Heart right ventricle (tissue), 16 donors: ENCODE measurements at regions not wholly inside any gene's neighbourhood (a gene's known extent, or its start where the extent isn't known, plus 50 kb on each side); places are given as distances from the start of the nearest gene placed in this dataset.
"Not testable (repeated sequence)": the region's sequence is repeated elsewhere in the genome, so short reads cannot be mapped to it uniquely, and the experiment has no call there.

Source experiments
- ATAC-seq, 8 donors: fragments of 200-7000 bp; cut with Tn5 transposase; one replicate each; pipeline ENCODE4 v1.9.1; 2020; ENCODE audit warnings: mild to moderate bottlenecking in 8 of 8, moderate library complexity in 8 of 8, moderate number of reproducible peaks in 1 of 8
- DNase-seq, 2 donors: peaks; one replicate each; pipeline ENCODE4 v3.0.0-alpha.2; 2020
- H3K27ac ChIP-seq, 10 donors: fragments of 200-600 bp; sonication (generic) in 2 of 10; one replicate each; pipeline versions ENCODE4 v1.5.0 to v1.8.0; 2020 to 2022; ENCODE audit warnings: mild to moderate bottlenecking in 3 of 10
- H3K27me3 ChIP-seq, 7 donors: fragments of 200-600 bp; one replicate each; pipeline ENCODE4 v1.8.0; 2021 to 2022; ENCODE audit warnings: mild to moderate bottlenecking in 2 of 7
- H3K36me3 ChIP-seq, 9 donors: fragments of 200-600 bp; sonication (generic) in 1 of 9; one replicate each; pipeline versions ENCODE4 v1.5.0 to v1.8.0; 2020 to 2022; ENCODE audit warnings: mild to moderate bottlenecking in 2 of 9
- H3K4me1 ChIP-seq, 9 donors: fragments of 200-600 bp; sonication (generic) in 1 of 9; one replicate each; pipeline versions ENCODE4 v1.5.0 to v1.8.0; 2020 to 2022; ENCODE audit warnings: mild to moderate bottlenecking in 4 of 9
- H3K4me3 ChIP-seq, 10 donors: fragments of 200-600 bp; sonication (generic) in 2 of 10; one replicate each; pipeline versions ENCODE4 v1.5.0 to v1.8.0; 2020 to 2022; ENCODE audit warnings: mild to moderate bottlenecking in 7 of 10, moderate library complexity in 2 of 10
- H3K9me3 ChIP-seq, 11 donors: fragments of 200-600 bp in 10 of 11; sonication (generic) in 2 of 11; one replicate each; pipeline versions ENCODE4 v1.5.0 to v1.8.0; 2013 to 2022; ENCODE audit warnings: mild to moderate bottlenecking in 2 of 11, control low read depth in 1 of 11, moderate library complexity in 1 of 11
- WGBS, 2 donors: extraction: QIAGEN DNeasy Blood & Tissue Kit; methylation state at CpG; one replicate each; pipeline ENCODE4 v1.1.7; 2013; ENCODE audit warnings: inconsistent platforms in 1 of 2; 5-methylcytosine and 5-hydroxymethylcytosine counted together
- intact Hi-C, 10 donors: fragments of 100-400 bp; cut with DNase I; formaldehyde crosslinking; loops; one replicate each; pipeline versions ENCODE4 v1.11.1 to v1.14.2; 2022
- TF ChIP-seq, protein P1 (sequence below), 9 donors: fragments of 200-600 bp; sonication (generic) in 2 of 9; IDR thresholded peaks; one replicate each; pipeline versions ENCODE4 v1.5.0 to v1.8.0; 2021 to 2022; ENCODE audit warnings: antibody characterized with exemption in 9 of 9, mild to moderate bottlenecking in 5 of 9, moderate library complexity in 1 of 9
- donor health status: Arrhythmogenic right ventricular cardiomyopathy.
- donor health status: ischemic (EF 13 %, LVEDD 7.1; RV severe dilation, severe dysfunction).
- donor health status: healthy with polysubstance abuse.
- donor health status: DM: no; HTN: yes; CAD: no.
- donor health status: DM: no; HTN: no; CAD: no.
- donor health status: ischemic (EF 25% LVEDD 6.9; RV normal size, moderate dysfunction).
- donor health status: ischemic (EF 25% LVEDD 5.7; RV mildly dilated, moderate dysfunction).
- donor health status: healthy.
- donor health status: DM: yes; HTN: yes; CAD: no.
- donor health status: Ischemic cardiomyopathy.
- donor health status: ischemic (EF 35%, LVEDD 5.7; RV mildly dilated, moderate dysfunction).
- donor health status: nonischemic (EF 11% LVEDD 7.7; RV severe dilation, severe dysfunction).
- donor health status: DM: yes; HTN: yes; CAD: no.
- donor health status: PGD.
- donor health status: ischemic (EF 29% LVEDD 5.4; RV normal size, mild dysfunction).
- donor health status: nonischemic (EF 23%, LVEDD 6.1; RV moderate dilation, normal function).

DNA sequence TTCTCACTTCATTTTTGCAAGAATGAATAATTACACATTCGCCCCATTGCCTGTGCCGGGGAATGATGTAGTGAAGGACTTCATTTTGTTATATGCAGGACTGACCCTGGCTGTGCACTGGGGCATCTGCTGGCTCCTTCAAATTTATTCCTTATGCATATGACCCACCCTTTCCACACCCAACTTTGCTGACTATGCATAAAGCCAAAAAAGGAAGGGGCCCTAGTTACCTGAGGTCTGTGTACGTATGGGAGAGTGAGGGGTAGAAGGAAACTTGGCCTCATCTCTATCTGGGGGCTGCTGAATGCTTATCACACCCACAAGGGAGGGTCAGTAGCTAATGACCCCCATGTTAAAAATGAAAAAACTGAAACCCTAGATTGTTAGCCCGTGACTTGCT lies 259.6 kb downstream of the SMARCA2 start:
- no peaks in the 10 kb centered on the region for H3K27me3 ChIP-seq
- peaks cover 0 to 9% (median 0%) of the 10 kb centered on the region in 9 donors for H3K4me1 ChIP-seq
- H3K9me3 ChIP-seq: no peaks in the 10 kb centered on the region
- H3K4me3 ChIP-seq: no peak overlapping the region
- DNase-seq (no peak), ATAC-seq (no peak)
- no peaks in the 10 kb centered on the region for H3K36me3 ChIP-seq
- H3K27ac ChIP-seq: no peak overlapping the region
- TF ChIP-seq, protein P1, sequence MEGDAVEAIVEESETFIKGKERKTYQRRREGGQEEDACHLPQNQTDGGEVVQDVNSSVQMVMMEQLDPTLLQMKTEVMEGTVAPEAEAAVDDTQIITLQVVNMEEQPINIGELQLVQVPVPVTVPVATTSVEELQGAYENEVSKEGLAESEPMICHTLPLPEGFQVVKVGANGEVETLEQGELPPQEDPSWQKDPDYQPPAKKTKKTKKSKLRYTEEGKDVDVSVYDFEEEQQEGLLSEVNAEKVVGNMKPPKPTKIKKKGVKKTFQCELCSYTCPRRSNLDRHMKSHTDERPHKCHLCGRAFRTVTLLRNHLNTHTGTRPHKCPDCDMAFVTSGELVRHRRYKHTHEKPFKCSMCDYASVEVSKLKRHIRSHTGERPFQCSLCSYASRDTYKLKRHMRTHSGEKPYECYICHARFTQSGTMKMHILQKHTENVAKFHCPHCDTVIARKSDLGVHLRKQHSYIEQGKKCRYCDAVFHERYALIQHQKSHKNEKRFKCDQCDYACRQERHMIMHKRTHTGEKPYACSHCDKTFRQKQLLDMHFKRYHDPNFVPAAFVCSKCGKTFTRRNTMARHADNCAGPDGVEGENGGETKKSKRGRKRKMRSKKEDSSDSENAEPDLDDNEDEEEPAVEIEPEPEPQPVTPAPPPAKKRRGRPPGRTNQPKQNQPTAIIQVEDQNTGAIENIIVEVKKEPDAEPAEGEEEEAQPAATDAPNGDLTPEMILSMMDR (IDR thresholded peaks at IDR 0.05): no peak
- WGBS, 2 donors: 89% methylated on average over 4 of the region's 4 CpGs
- intact Hi-C loops: no loop called here

DNA sequence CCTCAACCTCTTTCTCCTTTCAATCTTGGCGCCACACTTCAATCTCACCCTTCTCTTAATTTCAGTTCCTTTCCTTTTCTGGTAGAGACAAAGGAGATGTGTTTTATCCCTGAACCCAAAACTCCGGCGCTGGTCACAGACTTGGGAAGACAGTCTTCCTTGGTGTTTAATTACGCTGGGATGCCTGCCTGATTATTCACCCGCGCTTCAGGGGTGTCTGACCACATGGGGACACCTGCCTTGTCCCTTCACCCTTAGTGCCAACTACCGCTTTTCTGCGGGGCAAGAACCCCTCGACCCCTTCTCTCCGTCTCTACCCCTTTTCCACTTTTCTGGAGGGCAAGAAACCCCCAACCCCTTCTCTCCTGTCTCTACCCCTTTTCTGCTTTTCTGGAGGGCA lies 261.1 kb downstream of the SMARCA2 start:
- Histone ChIP-seq H3K4me1 (peaks cover 0 to 4% (median 0%) of the 10 kb centered on the region in 9 donors), H3K27me3 (no peaks in the 10 kb centered on the region), H3K9me3 (no peaks in the 10 kb centered on the region), H3K36me3 (no peaks in the 10 kb centered on the region), H3K27ac (no peak overlapping the region), H3K4me3 (no peak overlapping the region)
- DNase-seq (no peak), ATAC-seq (no peak)
- intact Hi-C loops: no loop called here
- TF ChIP-seq, protein P1 (IDR thresholded peaks at IDR 0.05): no peak
- 95 to 97% methylated on average over 10 of the region's 10 CpGs for WGBS, 2 donors

DNA sequence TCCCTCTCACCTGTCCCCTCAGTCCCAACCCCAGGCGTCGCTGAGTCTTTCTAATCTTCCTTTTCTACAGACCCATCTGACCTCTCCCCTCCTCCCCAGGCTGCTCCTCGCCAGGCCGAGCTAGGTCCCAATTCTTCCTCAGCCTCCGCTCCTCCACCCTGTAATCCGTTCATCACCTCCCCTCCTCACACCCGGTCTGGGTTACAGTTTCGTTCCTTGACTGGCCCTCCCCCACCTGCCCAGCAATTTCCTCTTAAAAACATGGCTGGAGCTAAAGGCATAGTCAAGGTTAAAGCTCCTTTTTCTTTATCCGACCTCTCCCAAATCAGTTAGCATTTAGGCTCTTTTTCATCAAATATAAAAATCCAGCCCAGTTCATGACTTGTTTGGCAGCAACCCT lies 262.0 kb downstream of the SMARCA2 start:
- 72 to 80% methylated on average over 7 to 9 of the region's 9 CpGs for WGBS, 2 donors
- H3K4me3 ChIP-seq, H3K27me3 ChIP-seq, H3K9me3 ChIP-seq, H3K27ac ChIP-seq, intact Hi-C loops, DNase-seq, ATAC-seq, H3K36me3 ChIP-seq, H3K4me1 ChIP-seq: not testable (repeated sequence)

DNA sequence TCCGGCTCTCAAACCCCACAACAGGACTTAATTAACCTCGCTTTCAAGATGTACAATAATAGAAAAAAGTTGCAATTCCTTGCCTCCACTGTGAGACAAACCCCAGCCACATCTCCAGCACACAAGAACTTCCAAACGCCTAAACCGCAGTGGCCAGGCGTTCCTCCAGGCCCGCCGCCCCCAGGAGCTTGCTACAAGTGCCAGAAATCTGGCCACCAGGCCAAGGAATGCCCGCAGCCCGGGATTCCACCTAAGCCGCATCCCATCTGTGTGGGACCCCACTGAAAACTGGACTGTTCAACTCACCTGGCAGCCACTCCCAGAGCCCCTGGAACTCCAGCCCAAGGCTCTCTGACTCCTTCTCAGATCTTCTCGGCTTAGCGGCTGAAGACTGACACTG lies 262.5 kb downstream of the SMARCA2 start:
- H3K4me3 ChIP-seq, H3K9me3 ChIP-seq, DNase-seq, intact Hi-C loops, H3K27ac ChIP-seq, H3K4me1 ChIP-seq, ATAC-seq, H3K36me3 ChIP-seq, H3K27me3 ChIP-seq: not testable (repeated sequence)
- WGBS, 2 donors: 94 to 97% methylated on average over 12 of the region's 12 CpGs

DNA sequence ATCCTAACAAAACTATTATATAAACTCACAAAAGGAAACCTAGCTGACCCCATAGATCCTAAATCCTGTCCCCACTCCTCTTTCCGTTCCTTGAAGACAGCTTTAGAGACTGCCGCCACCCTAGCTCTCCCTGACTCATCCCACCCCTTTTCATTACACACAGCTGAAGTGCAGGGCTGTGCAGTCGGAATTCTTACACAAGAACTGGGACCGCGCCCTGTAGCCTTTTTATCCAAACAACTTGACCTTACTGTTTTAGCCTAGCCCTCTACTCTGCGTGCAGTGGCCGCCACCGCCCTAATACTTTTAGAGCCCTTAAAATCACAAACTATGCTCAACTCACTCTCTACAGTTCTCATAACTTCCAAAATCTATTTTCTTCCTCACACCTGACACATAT lies 264.0 kb downstream of the SMARCA2 start:
- H3K9me3 ChIP-seq, ATAC-seq, DNase-seq, intact Hi-C loops, H3K27me3 ChIP-seq, H3K4me3 ChIP-seq, H3K27ac ChIP-seq, H3K36me3 ChIP-seq, H3K4me1 ChIP-seq: not testable (repeated sequence)
- 95 to 97% methylated on average over 8 of the region's 8 CpGs for WGBS, 2 donors

DNA sequence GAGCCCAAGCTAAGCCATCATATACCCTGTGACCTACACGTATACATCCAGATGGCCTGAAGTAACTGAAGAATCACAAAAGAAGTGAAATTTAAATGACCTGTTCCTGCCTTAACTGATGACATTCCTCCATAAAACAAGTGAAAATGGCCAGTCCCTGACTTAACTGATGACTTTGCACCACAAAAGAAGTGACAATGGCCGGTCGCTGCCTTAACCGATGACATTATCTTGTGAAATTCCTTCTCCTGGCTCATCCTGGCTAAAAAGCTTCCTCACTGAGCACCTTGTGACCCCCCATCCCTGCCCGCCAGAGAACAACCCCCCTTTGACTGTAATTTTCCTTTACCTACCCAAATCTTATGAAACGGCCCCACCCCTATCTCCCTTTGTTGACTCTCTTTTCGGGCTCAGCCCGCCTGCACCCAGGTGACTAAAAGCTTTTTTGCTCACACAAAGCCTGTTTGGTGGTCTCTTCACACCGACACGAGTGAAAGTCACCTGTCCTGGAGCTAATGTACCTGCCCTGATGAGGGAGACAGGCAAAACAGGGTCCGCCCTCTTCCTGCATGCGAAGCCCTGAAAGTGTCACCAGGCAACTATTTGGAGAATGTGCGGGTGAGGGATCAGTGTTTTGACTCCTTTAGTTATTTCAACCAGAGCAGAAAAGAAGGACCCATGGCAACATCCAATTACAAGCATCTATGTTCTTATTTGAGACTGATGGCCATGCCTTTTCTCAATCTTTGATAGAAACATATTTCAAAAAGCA lies 266.1 kb downstream of the SMARCA2 start:
- TF ChIP-seq, protein P1 (IDR thresholded peaks at IDR 0.05): no peak
- no peak for ATAC-seq
- Histone ChIP-seq H3K27ac (no peak overlapping the region), H3K36me3 (no peaks in the 10 kb centered on the region), H3K9me3 (no peaks in the 10 kb centered on the region), H3K4me3 (no peak overlapping the region), H3K27me3 (no peaks in the 10 kb centered on the region), H3K4me1 (no peaks in the 10 kb centered on the region)
- intact Hi-C loops: no loop called here
- DNase-seq: no peak
- WGBS, 2 donors: 75 to 80% methylated on average over 13 of the region's 13 CpGs
